Fibroblast of lung (primary cell): ENCODE measurements at regions not wholly inside any gene's neighbourhood (a gene's known extent, or its start where the extent isn't known, plus 50 kb on each side); places are given as distances from the start of the nearest gene placed in this dataset.

Experiments
- DNase-seq, 2 donors: peaks; one replicate each; pipeline versions ENCODE4 v3.0.0 to v3.0.0-alpha.2; 2010; ENCODE audit warnings: low read depth in 2 of 2
- H2AFZ ChIP-seq: 2 replicates; pipeline ENCODE4 v1.5.1; 2012; ENCODE audit warnings: low read length, control low read depth, inconsistent platforms
- H3K27ac ChIP-seq: 2 replicates; pipeline ENCODE4 v1.5.1; 2011; ENCODE audit warnings: low read length, control low read depth; ENCODE audit not compliant: insufficient read depth
- H3K27me3 ChIP-seq: 2 replicates; pipeline ENCODE4 v1.5.1; 2011; ENCODE audit warnings: mild to moderate bottlenecking, low read length; ENCODE audit not compliant: control insufficient read depth, insufficient read depth
- H3K36me3 ChIP-seq: 2 replicates; pipeline ENCODE4 v1.5.1; 2011; ENCODE audit warnings: low read length; ENCODE audit not compliant: control insufficient read depth, insufficient read depth
- H3K4me1 ChIP-seq: 2 replicates; pipeline ENCODE4 v1.5.1; 2011; ENCODE audit warnings: low read length; ENCODE audit not compliant: control insufficient read depth, insufficient read depth; ENCODE audit errors: extremely low read depth
- H3K4me2 ChIP-seq: 2 replicates; pipeline ENCODE4 v1.5.1; 2011; ENCODE audit warnings: low read length, control low read depth; ENCODE audit not compliant: insufficient read depth; ENCODE audit errors: extremely low read depth
- H3K4me3 ChIP-seq, 4 experiments: fragments of 200-600 bp in 1 of 4; sonication (generic) in 1 of 4; replicated peaks in 1 of 4; 2 replicates each; pipeline ENCODE4 v1.5.1; 2011 to 2016; ENCODE audit warnings: low read length in 4 of 4, low read depth in 3 of 4, mild to moderate bottlenecking in 3 of 4, control low read depth in 2 of 4, inconsistent platforms in 1 of 4, mixed read lengths in 1 of 4; ENCODE audit not compliant: insufficient read depth in 1 of 4; ENCODE audit errors: control extremely low read depth in 1 of 4
- H3K79me2 ChIP-seq: 2 replicates; pipeline ENCODE4 v1.5.1; 2012; ENCODE audit warnings: mild to moderate bottlenecking, low read length, inconsistent platforms; ENCODE audit not compliant: control insufficient read depth, insufficient read depth
- H3K9ac ChIP-seq: 2 replicates; pipeline ENCODE4 v1.5.1; 2011; ENCODE audit warnings: mild to moderate bottlenecking, low read length, control low read depth; ENCODE audit not compliant: insufficient read depth
- H3K9me3 ChIP-seq: 2 replicates; pipeline ENCODE4 v1.5.1; 2012; ENCODE audit warnings: low read depth, low read length; ENCODE audit not compliant: control insufficient read depth, insufficient read depth
- H4K20me1 ChIP-seq: 2 replicates; pipeline ENCODE4 v1.5.1; 2011; ENCODE audit warnings: low read length; ENCODE audit not compliant: control insufficient read depth, insufficient read depth; ENCODE audit errors: extremely low read depth
- EZH2 ChIP-seq: IDR thresholded peaks from 2 replicates; pipeline ENCODE4 v1.5.1; 2012; ENCODE audit warnings: low read length, control low read depth, mild to moderate bottlenecking; ENCODE audit errors: missing control alignments
- TF ChIP-seq, protein P1 (sequence below), 2 donors: IDR thresholded peaks in 1 of 2; conservative IDR thresholded peaks in 1 of 2; 1 replicate in 1 of 2; 2 replicates in 1 of 2; pipeline ENCODE4 v1.5.1; 2011 to 2012; ENCODE audit warnings: low read length in 2 of 2, control low read depth in 1 of 2, inconsistent platforms in 1 of 2, low read depth in 1 of 2, mild to moderate bottlenecking in 1 of 2

GRCh38 chr9:30160570-30160969 is 2223.9 kb upstream of the ACO1 start:
- Histone ChIP-seq H3K9me3 (no peaks in the 10 kb centered on the region), H3K4me3 (no peak overlapping the region), H3K36me3 (no peaks in the 10 kb centered on the region), H3K27me3 (no peaks in the 10 kb centered on the region), H3K79me2 (no peaks in the 10 kb centered on the region), H3K4me1 (no peaks in the 10 kb centered on the region), H3K9ac (no peak overlapping the region), H3K27ac (no peak overlapping the region), H2AFZ (no peak overlapping the region), H3K4me2 (no peak overlapping the region), H4K20me1 (no peaks in the 10 kb centered on the region)
- TF ChIP-seq, protein P1, sequence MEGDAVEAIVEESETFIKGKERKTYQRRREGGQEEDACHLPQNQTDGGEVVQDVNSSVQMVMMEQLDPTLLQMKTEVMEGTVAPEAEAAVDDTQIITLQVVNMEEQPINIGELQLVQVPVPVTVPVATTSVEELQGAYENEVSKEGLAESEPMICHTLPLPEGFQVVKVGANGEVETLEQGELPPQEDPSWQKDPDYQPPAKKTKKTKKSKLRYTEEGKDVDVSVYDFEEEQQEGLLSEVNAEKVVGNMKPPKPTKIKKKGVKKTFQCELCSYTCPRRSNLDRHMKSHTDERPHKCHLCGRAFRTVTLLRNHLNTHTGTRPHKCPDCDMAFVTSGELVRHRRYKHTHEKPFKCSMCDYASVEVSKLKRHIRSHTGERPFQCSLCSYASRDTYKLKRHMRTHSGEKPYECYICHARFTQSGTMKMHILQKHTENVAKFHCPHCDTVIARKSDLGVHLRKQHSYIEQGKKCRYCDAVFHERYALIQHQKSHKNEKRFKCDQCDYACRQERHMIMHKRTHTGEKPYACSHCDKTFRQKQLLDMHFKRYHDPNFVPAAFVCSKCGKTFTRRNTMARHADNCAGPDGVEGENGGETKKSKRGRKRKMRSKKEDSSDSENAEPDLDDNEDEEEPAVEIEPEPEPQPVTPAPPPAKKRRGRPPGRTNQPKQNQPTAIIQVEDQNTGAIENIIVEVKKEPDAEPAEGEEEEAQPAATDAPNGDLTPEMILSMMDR (conservative IDR thresholded peaks at IDR 0.05 in 1 of 2, IDR thresholded peaks at IDR 0.05 in 1 of 2; ENCODE audit: low read depth in 1 of 2, low read length in 2 of 2): no peak
- TF ChIP-seq EZH2: no peak
- DNase-seq: no peak

- no peak for TF ChIP-seq EZH2
- Histone ChIP-seq H3K9me3 (no peaks in the 10 kb centered on the region), H3K9ac (no peak overlapping the region), H3K4me1 (no peaks in the 10 kb centered on the region), H2AFZ (no peak overlapping the region), H3K4me2 (no peak overlapping the region), H3K36me3 (no peaks in the 10 kb centered on the region), H3K27ac (no peak overlapping the region), H3K27me3 (no peaks in the 10 kb centered on the region), H4K20me1 (no peaks in the 10 kb centered on the region), H3K79me2 (no peaks in the 10 kb centered on the region), H3K4me3 (no peak overlapping the region)
- no peak for DNase-seq
Measured at GRCh38 chr9:30172206-30172605, 2212.2 kb upstream of the ACO1 start.

DNA sequence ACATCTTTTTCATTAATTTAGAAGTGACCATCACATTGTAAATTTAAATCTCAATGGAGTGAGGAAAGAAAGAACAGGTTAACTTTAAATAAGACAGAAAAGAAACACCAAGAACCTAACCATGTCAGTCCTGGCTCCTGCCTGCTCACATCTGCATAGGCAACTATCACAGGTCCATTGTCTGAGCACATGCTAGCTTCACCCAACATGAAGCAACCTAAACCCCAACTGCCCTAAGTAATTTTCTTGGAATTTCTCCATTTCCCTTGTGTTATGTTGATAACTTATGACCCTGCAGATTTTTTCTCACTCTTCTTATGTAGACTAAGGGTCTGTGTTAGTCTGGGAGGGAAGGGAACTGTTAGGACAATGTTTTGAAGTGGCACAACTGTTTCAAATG is 2205.8 kb upstream of the ACO1 start:
- no peak overlapping the region for H2AFZ ChIP-seq
- H3K36me3 ChIP-seq: no peaks in the 10 kb centered on the region
- no peaks in the 10 kb centered on the region for H3K79me2 ChIP-seq
- no peaks in the 10 kb centered on the region for H3K27me3 ChIP-seq
- no peak overlapping the region for H3K4me3 ChIP-seq
- DNase-seq: no peak
- H3K4me2 ChIP-seq: no peak overlapping the region
- no peak for TF ChIP-seq EZH2
- TF ChIP-seq, protein P1 (conservative IDR thresholded peaks at IDR 0.05 in 1 of 2, IDR thresholded peaks at IDR 0.05 in 1 of 2; ENCODE audit: low read depth in 1 of 2, low read length in 2 of 2): no peak
- H3K9ac ChIP-seq: no peak overlapping the region
- no peaks in the 10 kb centered on the region for H3K9me3 ChIP-seq
- H4K20me1 ChIP-seq: no peaks in the 10 kb centered on the region
- no peaks in the 10 kb centered on the region for H3K4me1 ChIP-seq
- H3K27ac ChIP-seq: no peak overlapping the region
